ENCODE measurements at regions not wholly inside any gene's neighbourhood (a gene's known extent, or its start where the extent isn't known, plus 50 kb on each side); places are given as distances from the start of the nearest gene placed in this dataset.

- H3K4me1 Mint-ChIP-seq = no peaks in the 10 kb centered on the region
- no peaks in the 10 kb centered on the region for H3K9me3 Mint-ChIP-seq
- ATAC-seq (ENCODE audit: low read depth) (no peak), DNase-seq (ENCODE audit: low spot score in 2 of 2) (no peak)
- H3K27me3 Mint-ChIP-seq = peaks cover 21% of the 10 kb centered on the region
- H3K27ac Mint-ChIP-seq = no peak overlapping the region
- H3K4me3 Mint-ChIP-seq = no peak overlapping the region
- peaks cover 2% of the 10 kb centered on the region for H3K36me3 Mint-ChIP-seq
These were observed 59.0 kb upstream of the LAPTM4A start for GRCh38 chr2:20110383-20110782.

- Mint-ChIP-seq H3K9me3 (no peaks in the 10 kb centered on the region), H3K27ac (no peak overlapping the region), H3K27me3 (peaks cover 25% of the 10 kb centered on the region), H3K4me3 (no peak overlapping the region), H3K4me1 (no peaks in the 10 kb centered on the region), H3K36me3 (peaks cover 2% of the 10 kb centered on the region)
- no peak for DNase-seq (ENCODE audit: low spot score in 2 of 2)
- ATAC-seq (ENCODE audit: low read depth) = no peak
These were observed 57.4 kb upstream of the LAPTM4A start for GRCh38 chr2:20108655-20109396.

- Mint-ChIP-seq H3K27me3 (peaks cover 22% of the 10 kb centered on the region), H3K4me1 (no peaks in the 10 kb centered on the region), H3K27ac (no peak overlapping the region), H3K36me3 (peaks cover 2% of the 10 kb centered on the region), H3K4me3 (no peak overlapping the region), H3K9me3 (no peaks in the 10 kb centered on the region)
- no peak for DNase-seq (ENCODE audit: low spot score in 2 of 2)
- ATAC-seq (ENCODE audit: low read depth) = no peak
These were observed 56.3 kb upstream of the LAPTM4A start for GRCh38 chr2:20107776-20108175.

- peaks cover 2% of the 10 kb centered on the region for H3K9me3 Mint-ChIP-seq
- no peak for ATAC-seq (ENCODE audit: low read depth)
These were observed 55.9 kb upstream of the LAPTM4A start for GRCh38 chr2:20107352-20107751.

GRCh38 chr2:20106746-20107145 is 55.3 kb upstream of the LAPTM4A start:
- H3K9me3 Mint-ChIP-seq = peaks cover 3% of the 10 kb centered on the region
- peaks cover 24% of the 10 kb centered on the region for H3K27me3 Mint-ChIP-seq
- H3K4me1 Mint-ChIP-seq = no peaks in the 10 kb centered on the region
- H3K4me3 Mint-ChIP-seq = peak overlapping the region; percentile 39
- H3K27ac Mint-ChIP-seq = no peak overlapping the region
- peaks cover 3% of the 10 kb centered on the region for H3K36me3 Mint-ChIP-seq
- no peak for DNase-seq (ENCODE audit: low spot score in 2 of 2)
- no peak for ATAC-seq (ENCODE audit: low read depth)

More at GRCh38 chr2:20107352-20107751, 55.9 kb upstream of the LAPTM4A start:
- Mint-ChIP-seq H3K27me3 (peaks cover 26% of the 10 kb centered on the region), H3K36me3 (peaks cover 3% of the 10 kb centered on the region), H3K4me3 (no peak overlapping the region), H3K4me1 (no peaks in the 10 kb centered on the region), H3K27ac (no peak overlapping the region)
- DNase-seq (ENCODE audit: low spot score in 2 of 2) = no peak

- peaks cover 22% of the 10 kb centered on the region for H3K27me3 Mint-ChIP-seq
- ATAC-seq (ENCODE audit: low read depth) = no peak
- H3K36me3 Mint-ChIP-seq = peaks cover 3% of the 10 kb centered on the region
- H3K9me3 Mint-ChIP-seq = peaks cover 3% of the 10 kb centered on the region
- H3K27ac Mint-ChIP-seq = no peak overlapping the region
- no peaks in the 10 kb centered on the region for H3K4me1 Mint-ChIP-seq
- H3K4me3 Mint-ChIP-seq = no peak overlapping the region
- no peak for DNase-seq (ENCODE audit: low spot score in 2 of 2)
These were observed 53.6 kb upstream of the LAPTM4A start for GRCh38 chr2:20104900-20105545.

- no peaks in the 10 kb centered on the region for H3K4me1 Mint-ChIP-seq
- H3K27me3 Mint-ChIP-seq = peaks cover 20% of the 10 kb centered on the region
- peaks cover 3% of the 10 kb centered on the region for H3K9me3 Mint-ChIP-seq
These were observed 52.1 kb upstream of the LAPTM4A start for GRCh38 chr2:20103530-20103929.

More at GRCh38 chr2:20103530-20103929, 52.1 kb upstream of the LAPTM4A start:
- no peak for ATAC-seq (ENCODE audit: low read depth)
- peaks cover 3% of the 10 kb centered on the region for H3K36me3 Mint-ChIP-seq
- no peak overlapping the region for H3K4me3 Mint-ChIP-seq
- H3K27ac Mint-ChIP-seq = no peak overlapping the region
- no peak for DNase-seq (ENCODE audit: low spot score in 2 of 2)

Measured in memory B cell (primary cell).